Urothelium cell line (cell line): ENCODE measurements at regions not wholly inside any gene's neighbourhood (a gene's known extent, or its start where the extent isn't known, plus 50 kb on each side); places are given as distances from the start of the nearest gene placed in this dataset.

Experiments
- DNase-seq: peaks from one replicate; pipeline ENCODE4 v3.0.0; 2011; ENCODE audit warnings: low spot score, mixed read lengths
- FAIRE-seq: peaks from 2 replicates; lab custom pipeline; 2011; peaks lifted over from hg19 to GRCh38; lab: Jason Lieb, UNC

DNA sequence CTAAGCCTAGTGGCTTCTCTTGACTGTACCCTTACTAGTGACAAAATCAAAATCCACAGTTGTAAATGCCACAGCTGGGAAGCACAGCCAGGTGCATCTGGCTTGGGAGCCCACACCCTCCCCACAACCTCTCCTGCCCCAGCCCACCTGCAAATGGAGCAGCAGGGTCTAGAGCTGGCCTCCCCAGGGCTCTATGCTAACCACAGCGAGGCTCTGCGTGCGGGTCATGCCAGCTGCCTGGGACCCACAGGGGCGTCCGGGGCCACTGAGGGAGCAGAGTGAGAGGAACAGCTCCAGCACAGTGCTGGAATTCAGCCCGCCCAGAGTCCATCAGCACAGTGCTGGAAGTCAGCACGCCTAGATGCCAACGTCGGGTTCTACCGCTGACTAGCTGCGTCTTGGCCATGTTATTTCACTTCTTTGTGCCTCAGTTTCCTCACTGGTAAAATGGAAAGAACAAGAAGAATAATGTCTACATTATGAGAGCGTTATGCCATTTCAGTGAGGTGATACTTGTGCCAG lies 109.1 kb upstream of the ID2 start:
- DNase-seq, result no peak
- FAIRE-seq, result no peak

DNA sequence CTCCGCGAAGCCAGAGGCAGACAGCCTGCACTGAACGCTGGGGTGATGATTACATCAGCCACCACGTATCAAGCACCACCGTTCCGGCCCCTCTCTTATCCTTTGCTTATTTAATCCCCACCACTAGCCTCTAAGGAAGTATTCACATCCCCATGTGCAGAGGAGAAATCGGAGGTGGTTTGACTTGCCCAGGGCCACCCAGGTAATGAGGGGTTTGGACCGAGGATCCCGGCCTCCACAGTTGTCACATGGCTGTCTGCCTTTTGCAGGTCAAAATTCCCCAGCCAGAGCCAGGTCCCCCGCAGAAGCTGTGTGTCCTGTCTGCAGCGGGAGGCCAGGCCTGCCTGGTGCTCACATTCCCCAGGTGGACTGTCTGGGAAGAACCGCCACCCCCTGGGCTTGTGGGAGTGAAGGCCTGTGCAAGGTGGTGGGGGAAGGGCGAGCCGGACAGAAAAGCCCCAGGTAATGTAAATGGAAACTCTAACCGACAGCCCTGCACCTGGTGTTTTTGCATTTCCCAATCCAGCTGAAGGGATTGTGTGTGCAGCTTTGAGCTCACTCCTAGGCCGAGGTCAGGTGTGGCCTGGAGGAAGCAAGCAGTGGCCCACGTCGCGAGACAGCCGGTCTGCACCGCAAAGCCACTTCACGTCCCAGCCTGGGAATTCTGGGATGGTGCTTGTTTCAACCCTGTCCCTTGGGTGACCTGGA lies 108.5 kb upstream of the ID2 start:
- FAIRE-seq (no peak), DNase-seq (no peak)

DNA sequence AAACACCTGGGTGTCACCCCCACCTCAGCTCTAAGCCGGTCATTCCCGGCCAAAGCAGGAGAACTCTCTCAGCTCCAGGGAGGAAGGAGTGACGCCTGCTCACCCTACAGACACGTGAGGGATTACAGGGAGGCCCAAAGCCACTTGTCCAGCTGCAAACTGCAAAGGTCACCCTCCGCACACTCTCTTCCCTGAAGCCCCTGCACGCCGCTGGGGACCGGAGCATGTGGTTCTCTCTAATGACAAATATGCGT lies 108.0 kb upstream of the ID2 start:
- FAIRE-seq (no peak), DNase-seq (no peak)

DNA sequence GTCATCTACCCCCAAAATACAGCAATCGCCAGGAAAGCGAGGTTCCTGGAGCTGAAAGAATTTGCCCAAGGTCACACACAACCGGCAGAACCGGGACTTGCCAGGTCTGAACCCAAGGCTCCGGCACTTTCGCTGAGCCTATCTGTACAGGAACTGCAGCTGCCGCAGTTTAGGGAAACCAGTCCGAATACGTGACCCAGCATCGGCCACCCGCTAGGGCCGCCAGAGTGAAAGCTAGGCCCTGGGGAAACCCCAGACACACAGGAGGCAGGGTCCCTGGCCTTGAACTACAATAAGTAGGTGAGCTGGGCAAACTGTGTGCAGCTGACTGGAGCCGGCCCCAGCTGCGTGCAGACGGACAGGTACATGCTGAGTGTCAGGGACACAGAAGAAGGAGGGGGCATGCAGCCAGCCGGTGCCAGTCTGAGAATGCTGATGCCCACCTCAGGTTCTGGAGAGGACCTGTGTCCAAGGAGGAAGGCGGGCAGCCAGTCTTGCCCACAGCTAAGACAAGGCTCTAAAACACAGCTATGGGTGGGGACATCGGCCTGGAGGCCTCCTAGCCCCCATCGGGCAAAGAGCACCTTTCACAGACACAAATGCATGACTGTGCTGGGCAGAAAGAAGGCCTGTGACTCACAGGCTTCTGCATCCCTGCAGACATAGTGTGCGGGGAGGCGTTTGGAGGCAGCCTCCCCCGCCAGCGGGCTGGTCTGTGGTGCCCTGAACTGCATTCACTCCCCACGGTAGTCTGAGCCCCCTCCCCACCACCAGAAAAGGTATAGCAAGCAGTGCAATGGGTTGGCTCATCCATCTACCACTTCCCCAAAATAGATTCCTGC lies 107.4 kb upstream of the ID2 start:
- no peak for FAIRE-seq
- no peak for DNase-seq

DNA sequence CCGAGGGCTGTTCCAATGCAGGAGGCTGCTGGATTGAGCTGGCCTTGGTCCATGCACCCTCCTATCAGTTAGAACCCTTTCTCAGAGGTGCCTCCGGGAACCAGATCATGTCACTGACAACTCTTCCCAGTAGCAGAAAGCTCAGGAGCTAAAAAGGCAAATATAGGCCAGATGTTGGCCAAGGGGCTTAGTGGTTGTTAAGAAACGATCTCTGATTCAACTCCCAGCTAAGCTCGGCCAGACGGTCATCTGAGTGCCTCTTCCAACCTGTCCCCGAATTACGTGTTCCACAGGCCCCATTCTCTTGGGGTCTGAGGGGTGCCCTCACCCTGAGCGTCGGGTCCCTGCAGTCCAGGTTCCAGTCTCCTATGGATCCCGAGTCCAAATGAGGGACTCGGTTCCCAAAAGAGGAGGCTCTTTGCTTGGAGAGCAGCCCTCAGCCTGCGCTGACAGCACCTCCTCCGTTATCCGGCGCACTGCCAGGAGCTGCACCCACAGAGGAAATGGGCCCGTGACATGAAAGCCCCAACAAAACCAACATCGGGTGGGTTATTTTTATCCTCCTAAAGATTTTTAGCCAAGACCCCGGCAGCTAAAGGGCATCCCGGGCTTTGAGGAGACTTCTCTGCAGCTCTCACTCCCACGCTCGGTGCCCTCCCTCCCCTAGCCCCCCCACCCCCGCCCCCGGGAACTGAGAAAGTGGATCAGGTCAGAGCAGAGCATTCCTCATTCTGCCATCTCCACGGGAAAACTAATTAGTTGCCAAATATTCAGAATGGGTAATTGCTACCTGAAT lies 106.6 kb upstream of the ID2 start:
- DNase-seq (no peak), FAIRE-seq (no peak)

DNA sequence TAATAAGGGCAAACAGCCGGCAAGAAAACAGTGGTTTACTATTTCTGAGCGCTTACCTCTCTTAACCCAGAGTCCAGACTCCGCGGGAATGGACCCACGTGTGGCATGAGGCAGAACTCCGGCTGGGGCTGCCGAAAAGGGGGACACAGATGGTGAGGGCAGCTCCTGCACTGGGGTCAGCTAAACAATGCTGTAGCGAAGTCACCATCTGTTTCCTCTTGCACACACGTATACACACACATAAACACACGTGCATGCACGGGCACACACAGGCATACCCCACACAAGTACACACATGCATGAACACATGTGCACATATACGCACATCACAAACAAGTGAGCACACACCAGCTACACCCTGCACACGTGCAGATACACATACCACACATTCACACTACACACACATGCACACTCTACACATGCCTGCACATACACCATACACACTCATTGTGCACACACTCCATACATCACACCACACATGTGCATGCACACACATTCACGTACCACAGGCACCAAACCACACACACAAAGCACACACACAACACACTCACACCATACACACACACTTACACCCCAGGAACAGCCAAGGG lies 105.9 kb upstream of the ID2 start:
- FAIRE-seq, result peak; percentile 93
- no peak for DNase-seq

GRCh38 chr2:8576525-8577167 lies 105.2 kb upstream of the ID2 start:
- no peak for DNase-seq

GRCh38 chr2:8577573-8577972 lies 104.3 kb upstream of the ID2 start:
- DNase-seq (no peak), FAIRE-seq (no peak)

More at GRCh38 chr2:8576525-8577167, 105.2 kb upstream of the ID2 start:
- no peak for FAIRE-seq

DNA sequence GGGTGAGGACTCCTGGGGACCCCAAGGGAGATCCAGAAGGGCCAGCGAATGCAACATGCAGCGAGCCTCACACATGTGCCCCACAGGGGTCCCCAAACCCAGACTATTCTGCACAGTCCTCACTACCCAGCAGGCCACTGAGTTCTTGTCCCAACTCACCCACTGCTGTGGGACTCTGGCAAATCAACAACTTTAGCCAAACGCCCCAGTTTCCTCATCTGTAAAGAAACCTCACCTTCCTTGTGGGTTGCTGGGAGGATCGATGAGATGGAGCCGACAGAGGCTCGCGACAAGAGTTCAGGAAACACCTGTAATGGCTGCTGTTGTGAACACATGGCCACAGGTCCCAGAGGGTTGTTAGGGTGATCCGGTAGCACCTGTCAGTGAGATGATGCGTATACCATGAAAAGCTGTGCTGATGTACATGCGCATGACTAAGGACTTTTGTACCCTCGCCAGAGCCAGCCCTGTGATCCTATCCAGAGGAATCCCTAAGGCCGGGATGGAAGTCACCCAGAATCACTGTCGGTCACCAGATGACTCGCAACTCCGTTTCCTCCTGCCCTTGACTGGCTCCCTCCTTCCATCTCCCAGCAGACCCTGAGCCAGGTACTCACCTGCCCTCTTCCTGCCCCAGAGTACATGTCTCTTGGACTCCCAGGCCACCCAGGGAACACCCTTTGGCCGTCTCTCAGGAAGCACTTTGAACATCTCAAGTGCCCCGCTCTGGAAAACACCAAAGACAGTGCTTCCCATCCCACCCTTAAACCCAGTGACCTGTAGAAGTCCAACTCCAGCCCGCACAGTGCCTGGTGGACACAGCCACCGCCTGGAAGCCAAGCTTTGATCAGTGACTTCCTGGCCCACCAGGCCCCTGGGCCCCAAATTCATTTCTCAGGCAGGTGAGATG lies 103.3 kb upstream of the ID2 start:
- FAIRE-seq (no peak), DNase-seq (no peak)

GRCh38 chr2:8579485-8580085 lies 102.3 kb upstream of the ID2 start:
- FAIRE-seq, result no peak
- DNase-seq, result no peak

GRCh38 chr2:8580316-8581233 lies 101.3 kb upstream of the ID2 start:
- no peak for FAIRE-seq
- no peak for DNase-seq

- FAIRE-seq, result no peak
Measured at GRCh38 chr2:8581234-8581561, 100.7 kb upstream of the ID2 start.

DNA sequence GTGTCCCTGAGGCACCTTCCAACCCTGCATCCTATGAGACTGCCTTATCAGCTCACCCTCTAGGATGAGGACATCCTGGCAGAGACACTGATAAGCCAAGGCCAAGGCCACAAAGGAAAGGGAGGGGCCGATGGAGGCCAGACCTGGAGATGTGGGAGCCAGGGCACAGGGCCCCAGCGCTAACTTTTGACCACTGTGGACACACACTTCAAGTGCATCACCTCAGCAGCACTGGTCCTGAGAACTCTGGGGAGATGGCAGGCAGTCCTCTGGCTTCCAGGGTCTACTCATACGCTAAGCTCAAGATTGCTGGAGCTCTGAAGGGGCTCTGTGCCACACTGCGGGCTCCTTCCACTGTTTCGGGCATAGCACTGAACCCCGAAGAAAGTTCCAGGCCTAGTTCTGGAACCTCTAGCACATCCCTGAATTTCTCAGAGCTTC lies 100.2 kb upstream of the ID2 start:
- DNase-seq (no peak), FAIRE-seq (no peak)

More at GRCh38 chr2:8581234-8581561, 100.7 kb upstream of the ID2 start:
- DNase-seq, result no peak

GRCh38 chr2:8582191-8582590 lies 99.7 kb upstream of the ID2 start:
- FAIRE-seq (no peak), DNase-seq (no peak)

- FAIRE-seq (no peak), DNase-seq (no peak)
Measured at GRCh38 chr2:8582651-8583399, 99.0 kb upstream of the ID2 start.

- DNase-seq, result peak; percentile 21
- no peak for FAIRE-seq
Measured at GRCh38 chr2:8583400-8584173, 98.3 kb upstream of the ID2 start.
